Osteoblast (primary cell): ENCODE measurements at regions not wholly inside any gene's neighbourhood (a gene's known extent, or its start where the extent isn't known, plus 50 kb on each side); places are given as distances from the start of the nearest gene placed in this dataset.

Experiments used
- DNase-seq: peaks from one replicate; pipeline ENCODE4 v3.0.0; 2011; ENCODE audit warnings: low spot score, mixed read lengths; ENCODE audit not compliant: insufficient read length; ENCODE audit errors: missing footprints
- H2AFZ ChIP-seq: 2 replicates; pipeline ENCODE4 v1.6.0; 2011; ENCODE audit warnings: mild to moderate bottlenecking, low read length
- H3K27ac ChIP-seq: 2 replicates; pipeline ENCODE4 v1.5.1; 2011; ENCODE audit warnings: mild to moderate bottlenecking, low read depth, low read length, moderate library complexity
- H3K27me3 ChIP-seq: 2 replicates; pipeline ENCODE4 v1.6.0; 2012; ENCODE audit warnings: mild to moderate bottlenecking, control low read depth, inconsistent platforms, low read length, moderate library complexity; ENCODE audit not compliant: insufficient read depth
- H3K36me3 ChIP-seq: 2 replicates; pipeline ENCODE4 v1.5.1; 2011; ENCODE audit warnings: mild to moderate bottlenecking, low read length, control low read depth, moderate library complexity; ENCODE audit not compliant: insufficient read depth
- H3K4me1 ChIP-seq: 2 replicates; pipeline ENCODE4 v1.5.1; 2011; ENCODE audit warnings: mild to moderate bottlenecking, low read length, control low read depth, moderate library complexity; ENCODE audit not compliant: insufficient read depth
- H3K4me2 ChIP-seq: 2 replicates; pipeline ENCODE4 v1.6.0; 2011; ENCODE audit warnings: mild to moderate bottlenecking, low read length; ENCODE audit not compliant: insufficient read depth
- H3K4me3 ChIP-seq: fragments of 200-600 bp; sonication (generic); 3 replicates; pipeline ENCODE4 v1.5.1; 2012; ENCODE audit warnings: mild to moderate bottlenecking, low read length, inconsistent platforms; ENCODE audit not compliant: insufficient read depth
- H3K79me2 ChIP-seq: 2 replicates; pipeline ENCODE4 v1.6.0; 2012; ENCODE audit warnings: mild to moderate bottlenecking, low read length, control low read depth, inconsistent platforms; ENCODE audit not compliant: insufficient read depth
- H3K9me3 ChIP-seq: 2 replicates; pipeline ENCODE4 v1.5.1; 2011; ENCODE audit warnings: low read depth, low read length, control low read depth
- H4K20me1 ChIP-seq: 2 replicates; pipeline ENCODE4 v1.6.0; 2012; ENCODE audit warnings: mild to moderate bottlenecking, low read length, control low read depth; ENCODE audit not compliant: insufficient read depth
- CTCF ChIP-seq: IDR thresholded peaks from 2 replicates; pipeline ENCODE4 v1.5.1; 2011; ENCODE audit warnings: mild to moderate bottlenecking, low read depth, low read length, moderate library complexity; ENCODE audit errors: extremely low read depth

- no peak for DNase-seq
- H3K4me2 ChIP-seq = no peak overlapping the region
These were observed 1344.4 kb upstream of the CELF4 start for GRCh38 chr18:38909972-38910371.

DNA sequence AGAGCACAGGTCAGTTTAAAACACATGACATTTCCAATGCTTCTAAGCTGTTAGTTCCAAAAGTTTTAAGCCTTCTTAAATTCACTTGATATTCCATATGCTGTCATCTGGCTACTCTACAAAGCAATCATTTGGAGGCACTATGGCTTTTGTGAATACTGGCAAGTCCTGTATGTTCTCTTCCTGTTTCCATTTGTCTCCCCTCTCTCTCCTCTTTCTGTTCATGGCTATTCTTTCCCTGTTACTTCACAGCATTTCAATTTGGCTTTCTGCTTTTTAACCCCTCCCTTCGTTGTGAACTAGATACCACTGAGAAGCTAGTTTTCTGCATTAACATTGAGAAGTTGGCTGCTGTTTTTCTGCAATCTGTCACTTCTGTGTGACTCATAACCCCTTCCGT, 1337.2 kb upstream of the CELF4 start:
- Histone ChIP-seq H3K9me3 (no peaks in the 10 kb centered on the region), H3K4me2 (no peak overlapping the region), H4K20me1 (no peaks in the 10 kb centered on the region), H3K27me3 (no peaks in the 10 kb centered on the region), H3K4me3 (no peak overlapping the region), H3K36me3 (no peaks in the 10 kb centered on the region), H3K27ac (no peak overlapping the region), H2AFZ (no peak overlapping the region), H3K4me1 (no peaks in the 10 kb centered on the region), H3K79me2 (no peaks in the 10 kb centered on the region)
- DNase-seq = no peak
- TF ChIP-seq CTCF = no peak

More at GRCh38 chr18:38909972-38910371, 1344.4 kb upstream of the CELF4 start:
- Histone ChIP-seq H3K4me3 (no peak overlapping the region), H4K20me1 (no peaks in the 10 kb centered on the region), H3K27ac (no peak overlapping the region), H3K36me3 (no peaks in the 10 kb centered on the region), H3K4me1 (no peaks in the 10 kb centered on the region), H3K27me3 (no peaks in the 10 kb centered on the region), H3K9me3 (no peaks in the 10 kb centered on the region), H2AFZ (no peak overlapping the region), H3K79me2 (no peaks in the 10 kb centered on the region)
- TF ChIP-seq CTCF = no peak

DNA sequence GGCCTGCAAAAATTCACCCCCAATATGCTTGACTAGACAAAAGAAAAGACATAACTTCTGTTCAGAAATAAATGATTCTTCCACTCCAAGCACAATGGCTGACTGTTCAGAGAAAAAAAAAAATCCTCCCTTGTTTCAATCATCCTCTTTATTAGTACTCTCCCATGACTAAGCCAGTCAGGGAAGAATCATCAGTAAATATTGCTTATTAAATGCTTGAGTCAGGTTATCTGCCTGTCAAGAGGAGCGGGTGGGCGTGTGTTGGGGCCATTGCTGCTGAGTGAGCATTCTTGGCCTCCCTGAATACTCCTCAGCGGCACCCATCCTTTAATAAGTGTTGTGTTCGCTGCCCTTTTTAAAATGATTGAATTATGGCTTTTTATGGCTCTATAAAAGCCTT, 1334.8 kb upstream of the CELF4 start:
- Histone ChIP-seq H3K36me3 (no peaks in the 10 kb centered on the region), H3K4me1 (no peaks in the 10 kb centered on the region), H3K27me3 (no peaks in the 10 kb centered on the region), H3K27ac (no peak overlapping the region), H3K4me3 (no peak overlapping the region), H2AFZ (no peak overlapping the region), H3K79me2 (no peaks in the 10 kb centered on the region), H3K4me2 (no peak overlapping the region), H3K9me3 (no peaks in the 10 kb centered on the region), H4K20me1 (no peaks in the 10 kb centered on the region)
- no peak for DNase-seq
- no peak for TF ChIP-seq CTCF

DNA sequence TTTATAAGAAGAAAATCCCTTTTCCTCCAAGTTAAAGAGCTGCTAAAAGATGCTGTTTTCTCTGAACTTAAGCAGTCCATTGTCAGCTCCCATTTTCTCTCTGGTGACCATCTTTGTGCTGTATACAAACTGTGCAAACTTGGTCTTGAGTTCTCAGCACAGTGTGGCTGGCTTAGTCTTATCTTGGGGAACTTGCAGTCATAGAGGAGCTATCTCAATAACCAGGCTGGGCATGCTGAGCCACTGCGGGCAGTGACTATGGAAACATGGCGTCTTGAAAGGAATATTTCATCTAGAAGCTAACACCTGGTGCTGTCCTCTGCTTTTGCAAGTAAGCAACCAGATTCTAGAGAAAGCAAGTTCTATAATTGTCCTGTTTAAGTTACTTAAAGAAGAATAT, 1334.4 kb upstream of the CELF4 start:
- no peaks in the 10 kb centered on the region for H3K4me1 ChIP-seq

More for the DNA sequence above, 1334.4 kb upstream of the CELF4 start:
- Histone ChIP-seq H3K27ac (no peak overlapping the region), H4K20me1 (no peaks in the 10 kb centered on the region), H3K27me3 (no peaks in the 10 kb centered on the region), H2AFZ (no peak overlapping the region), H3K4me2 (no peak overlapping the region), H3K79me2 (no peaks in the 10 kb centered on the region), H3K36me3 (no peaks in the 10 kb centered on the region), H3K4me3 (no peak overlapping the region), H3K9me3 (no peaks in the 10 kb centered on the region)
- no peak for DNase-seq
- TF ChIP-seq CTCF = no peak
